GM19328 (cell line): ENCODE measurements at regions not wholly inside any gene's neighbourhood (a gene's known extent, or its start where the extent isn't known, plus 50 kb on each side); places are given as distances from the start of the nearest gene placed in this dataset.
A peak's percentile ranks its signal among the peaks of the same experiment; 100 is the strongest.
"Not testable (repeated sequence)": the region's sequence is repeated elsewhere in the genome, so short reads cannot be mapped to it uniquely, and the experiment has no call there.

Experiments used
- ATAC-seq: cut with Tn5 transposase; IDR thresholded peaks from one replicate; pipeline ENCODE4 v1.9.1; 2021; ENCODE audit warnings: mild to moderate bottlenecking, moderate library complexity; ENCODE audit not compliant: unreplicated experiment

DNA sequence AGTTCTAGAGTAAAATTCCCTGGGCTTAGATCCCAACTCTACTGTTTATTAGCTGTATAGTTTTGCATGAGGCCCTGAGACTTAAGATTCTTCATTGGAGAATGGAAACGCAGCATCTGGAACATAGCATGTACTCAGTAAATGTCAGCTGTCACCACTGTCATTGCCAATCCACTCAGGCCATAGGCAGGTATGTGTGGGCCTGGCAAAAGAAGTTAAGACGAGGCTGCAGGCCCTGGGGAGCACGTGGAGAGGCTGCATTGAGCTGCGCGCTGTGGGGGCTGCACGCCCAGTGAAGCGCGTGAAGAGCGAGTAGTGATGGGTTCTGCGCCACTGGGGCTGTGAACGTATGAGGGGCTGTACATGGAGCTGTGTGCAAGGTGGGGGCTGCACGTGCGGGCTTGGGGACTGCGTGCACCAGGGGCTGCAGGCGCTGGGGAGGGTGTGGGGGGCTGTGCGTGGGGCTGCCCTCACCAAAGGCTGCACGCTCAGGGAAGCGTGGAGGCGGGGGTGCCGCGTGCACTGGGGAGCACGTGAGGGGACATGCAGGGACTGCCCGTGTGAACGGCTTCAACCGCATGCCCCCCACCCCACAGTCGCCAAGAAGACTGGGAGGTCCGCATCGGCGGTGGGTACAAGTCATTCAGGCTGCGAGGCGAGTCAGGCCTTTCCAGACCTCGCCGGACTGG is 85.5 kb downstream of the PRR15 start:
- no peak for ATAC-seq

GRCh38 chr7:29649876-29650275 is 86.2 kb downstream of the PRR15 start:
- ATAC-seq = no peak

DNA sequence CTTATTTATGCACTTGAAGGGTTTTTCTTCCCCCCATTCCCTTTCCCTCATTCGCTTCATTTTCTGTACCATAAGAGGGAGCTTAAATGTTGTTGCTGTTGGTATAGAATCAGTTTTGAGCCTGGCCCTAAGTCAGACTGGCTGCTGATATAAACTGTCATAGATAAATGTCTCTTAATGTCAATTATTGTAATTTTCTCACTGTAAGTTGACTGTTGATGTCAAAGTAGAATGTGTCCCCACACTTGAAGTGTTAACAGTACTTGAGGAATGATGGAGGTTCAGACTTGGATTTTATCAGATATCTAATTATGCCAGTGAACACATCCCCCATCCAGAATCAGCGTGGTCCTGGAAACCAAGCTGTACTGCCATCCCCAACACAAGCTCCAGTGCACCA is 87.8 kb downstream of the PRR15 start:
- no peak for ATAC-seq

GRCh38 chr7:29652556-29652955 is 88.9 kb downstream of the PRR15 start:
- ATAC-seq = no peak

GRCh38 chr7:29654340-29654739 is 90.7 kb downstream of the PRR15 start:
- ATAC-seq = not testable (repeated sequence)

DNA sequence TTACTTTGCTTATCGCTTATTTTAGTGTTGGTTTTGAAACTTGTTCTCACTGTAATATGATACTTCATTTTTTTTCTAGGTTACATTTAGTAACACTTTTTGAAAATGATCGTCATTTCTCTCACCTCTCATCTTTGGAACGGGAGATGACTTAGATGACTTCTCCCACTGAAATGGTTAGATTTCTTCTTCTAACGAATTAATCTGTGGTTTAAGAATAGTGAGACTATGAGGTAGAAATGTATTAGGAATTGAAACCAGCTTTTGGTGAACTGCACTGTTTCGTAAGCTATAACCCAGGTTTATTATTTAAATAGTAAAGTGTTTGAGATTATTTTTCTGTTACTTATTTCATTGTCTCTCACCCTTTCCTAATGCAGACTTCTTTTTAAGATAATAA is 93.7 kb downstream of the PRR15 start:
- ATAC-seq = no peak

- no peak for ATAC-seq
Observed at GRCh38 chr7:29657856-29658255, 94.2 kb downstream of the PRR15 start.

DNA sequence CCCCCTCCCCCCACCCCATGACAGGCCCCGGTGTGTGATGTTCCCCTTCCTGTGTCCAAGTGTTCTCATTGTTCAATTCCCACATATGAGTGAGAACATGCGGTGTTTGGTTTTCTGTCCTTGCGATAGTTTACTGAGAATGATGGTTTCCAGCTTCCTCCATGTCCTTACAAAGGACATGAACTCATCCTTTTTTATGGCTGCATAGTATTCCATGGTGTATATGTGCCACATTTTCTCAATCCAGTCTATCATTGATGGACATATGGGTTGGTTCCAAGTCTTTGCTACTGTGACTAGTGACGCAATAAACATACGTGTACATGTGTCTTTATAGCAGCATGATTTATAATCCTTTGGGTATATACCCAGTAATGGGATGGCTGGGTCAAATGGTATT is 95.6 kb downstream of the PRR15 start:
- not testable (repeated sequence) for ATAC-seq

GRCh38 chr7:29662899-29663298 is 99.3 kb downstream of the PRR15 start:
- not testable (repeated sequence) for ATAC-seq

GRCh38 chr7:29664999-29665398 is 101.4 kb downstream of the PRR15 start:
- ATAC-seq = not testable (repeated sequence)

- ATAC-seq = not testable (repeated sequence)
Observed at GRCh38 chr7:29667096-29667669, 103.5 kb downstream of the PRR15 start.

GRCh38 chr7:29671286-29671685 is 107.7 kb downstream of the PRR15 start:
- ATAC-seq = not testable (repeated sequence)

GRCh38 chr7:29673635-29674034 is 110.0 kb downstream of the PRR15 start:
- not testable (repeated sequence) for ATAC-seq

GRCh38 chr7:29674626-29675025 is 111.0 kb downstream of the PRR15 start:
- ATAC-seq = not testable (repeated sequence)

DNA sequence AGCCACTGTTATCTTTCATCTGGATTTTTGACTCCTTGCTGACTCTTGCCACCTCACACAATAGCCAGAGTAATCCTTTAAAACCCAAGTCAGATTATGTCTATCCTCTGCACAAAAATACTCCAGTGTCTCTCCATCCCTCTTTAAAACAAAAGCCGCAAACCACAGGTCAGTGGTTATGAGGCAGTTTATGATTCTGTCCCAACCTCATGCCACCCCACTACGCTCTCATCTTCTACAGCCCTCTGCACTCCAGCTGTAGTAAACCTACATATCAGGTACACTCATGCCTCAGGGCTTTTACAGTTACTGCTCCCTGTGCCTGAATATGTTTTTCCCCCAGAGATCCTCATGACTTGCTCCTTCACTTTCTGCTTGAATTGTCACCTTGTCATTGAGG is 113.6 kb downstream of the PRR15 start:
- ATAC-seq = not testable (repeated sequence)

- ATAC-seq = not testable (repeated sequence)
Observed at GRCh38 chr7:29679963-29680362, 116.3 kb downstream of the PRR15 start.

DNA sequence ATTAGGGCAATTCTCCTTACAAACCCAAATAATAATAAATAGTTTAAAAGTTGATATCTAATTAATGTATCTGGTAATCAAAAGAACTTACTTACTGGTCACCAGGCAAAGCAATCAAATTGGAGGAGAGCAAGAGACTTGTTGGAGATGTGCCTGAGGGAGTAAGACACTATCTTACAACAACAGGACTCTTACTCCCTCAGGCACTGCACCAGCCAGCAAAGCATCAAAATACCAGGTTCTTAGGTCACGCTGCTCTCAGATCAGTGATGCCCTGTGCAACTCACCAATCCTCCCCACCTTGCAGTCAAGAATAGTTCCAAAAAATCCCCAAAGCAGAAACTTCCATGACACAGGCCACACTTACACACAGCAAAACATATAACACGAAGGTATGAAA is 117.0 kb downstream of the PRR15 start:
- ATAC-seq = not testable (repeated sequence)

DNA sequence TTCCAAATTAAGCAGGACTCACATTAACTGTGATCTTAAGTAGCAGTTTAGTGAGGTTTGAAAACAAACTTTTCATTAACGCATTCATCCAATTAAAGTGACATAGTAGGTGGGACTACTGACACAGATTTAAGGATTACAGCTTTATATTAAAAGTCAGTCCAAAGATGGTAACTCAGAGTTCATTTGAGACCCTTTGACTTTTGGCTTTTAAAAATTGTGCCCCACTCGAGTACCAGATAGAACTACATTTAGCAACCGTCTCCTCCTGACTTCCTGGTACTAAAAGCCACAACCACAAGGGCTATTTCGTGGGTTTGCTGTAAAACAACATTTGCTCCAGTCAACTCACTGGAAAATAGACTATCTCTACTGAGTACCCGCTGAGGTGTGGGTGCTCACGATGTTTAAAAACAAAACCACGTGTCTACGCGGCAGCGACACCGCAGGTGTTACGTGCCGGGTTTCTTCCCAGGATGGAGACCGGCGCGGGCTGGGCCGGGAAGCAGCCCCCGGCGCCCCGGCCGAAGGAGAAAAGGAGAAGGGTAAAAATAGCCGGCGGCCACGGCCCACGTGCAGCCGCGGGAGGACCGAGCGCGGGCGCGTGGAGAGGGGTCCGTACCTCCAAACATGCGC is 120.6 kb downstream of the PRR15 start:
- peak; percentile 30 for ATAC-seq

- peak; percentile 69 for ATAC-seq
Observed at GRCh38 chr7:29684787-29685650, 121.3 kb upstream of the WIPF3 start.

GRCh38 chr7:29685651-29686271 is 120.5 kb upstream of the WIPF3 start:
- not testable (repeated sequence) for ATAC-seq

DNA sequence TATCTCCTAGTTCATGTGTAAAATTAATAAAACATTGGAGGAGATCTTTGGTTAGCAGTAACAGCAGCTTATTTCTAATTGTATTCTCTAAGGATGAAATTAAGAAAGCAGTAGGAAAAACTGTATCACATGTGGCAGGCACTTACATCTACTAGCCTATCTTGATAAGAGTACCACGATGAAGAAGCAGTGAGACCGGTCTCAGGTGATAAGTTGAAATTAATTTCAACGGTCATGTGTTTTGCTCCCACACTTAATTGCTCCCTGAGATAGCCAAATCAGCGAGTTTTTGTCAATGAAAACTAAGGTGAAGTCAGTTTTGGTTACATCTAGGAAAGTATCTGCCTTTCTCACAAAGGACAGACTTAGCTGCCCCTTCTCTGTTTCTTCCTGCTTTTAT is 115.8 kb upstream of the WIPF3 start:
- ATAC-seq = not testable (repeated sequence)
